ENCODE measurements at regions not wholly inside any gene's neighbourhood (a gene's known extent, or its start where the extent isn't known, plus 50 kb on each side); places are given as distances from the start of the nearest gene placed in this dataset.

GRCh38 chr4:36494016-36494415, 212.6 kb downstream of the DTHD1 start:
- TF ChIP-seq POLR2A (IDR thresholded peaks at IDR 0.05) (no peak), CTCF (IDR thresholded peaks at IDR 0.05) (no peak)
